H9 (cell line): ENCODE measurements at regions not wholly inside any gene's neighbourhood (a gene's known extent, or its start where the extent isn't known, plus 50 kb on each side); places are given as distances from the start of the nearest gene placed in this dataset.

Experiments used
- DNase-seq: peaks from one replicate; pipeline ENCODE4 v3.0.0-alpha.2; 2017
- H2AFZ ChIP-seq: one replicate; pipeline ENCODE4 v1.6.1; 2013; ENCODE audit warnings: mild to moderate bottlenecking, low read length, control low read depth, moderate library complexity
- H2AK5ac ChIP-seq: 2 replicates; pipeline ENCODE4 v1.6.1; 2013; ENCODE audit warnings: low read length, control low read depth, mixed read lengths; ENCODE audit not compliant: insufficient read length
- H2BK120ac ChIP-seq: one replicate; pipeline ENCODE4 v1.6.1; 2013; ENCODE audit warnings: low read depth, mild to moderate bottlenecking, low read length, control low read depth, inconsistent platforms; ENCODE audit not compliant: poor library complexity, severe bottlenecking
- H2BK12ac ChIP-seq: 2 replicates; pipeline ENCODE4 v1.6.1; 2013; ENCODE audit warnings: low read length, control low read depth, mixed read lengths, low read depth; ENCODE audit not compliant: insufficient read length
- H2BK15ac ChIP-seq: 2 replicates; pipeline ENCODE4 v1.6.1; 2013; ENCODE audit warnings: low read depth, low read length, control low read depth
- H2BK20ac ChIP-seq: one replicate; pipeline ENCODE4 v1.6.1; 2013; ENCODE audit warnings: low read depth, mild to moderate bottlenecking, low read length, control low read depth, inconsistent platforms; ENCODE audit not compliant: poor library complexity, severe bottlenecking
- H2BK5ac ChIP-seq: 2 replicates; pipeline ENCODE4 v1.6.1; 2013; ENCODE audit warnings: low read length, control low read depth, mixed read lengths; ENCODE audit not compliant: insufficient read length
- H3K14ac ChIP-seq: 2 replicates; pipeline ENCODE4 v1.6.1; 2013; ENCODE audit warnings: low read length, control low read depth; ENCODE audit not compliant: insufficient read depth
- H3K18ac ChIP-seq: 2 replicates; pipeline ENCODE4 v1.6.1; 2013; ENCODE audit warnings: low read depth, mild to moderate bottlenecking, mixed read lengths, low read length, control low read depth; ENCODE audit not compliant: insufficient read length
- H3K23ac ChIP-seq: 2 replicates; pipeline ENCODE4 v1.6.1; 2013; ENCODE audit warnings: low read length, control low read depth, mixed read lengths, low read depth; ENCODE audit not compliant: insufficient read length
- H3K23me2 ChIP-seq: 2 replicates; pipeline ENCODE4 v1.6.1; 2013; ENCODE audit warnings: low read depth, mild to moderate bottlenecking, mixed read lengths, low read length, control low read depth; ENCODE audit not compliant: insufficient read length, poor library complexity, severe bottlenecking
- H3K27ac ChIP-seq: 2 replicates; pipeline ENCODE4 v1.5.1; 2013; ENCODE audit warnings: low read length, control low read depth, mixed read lengths, low read depth; ENCODE audit not compliant: insufficient read length
- H3K27me3 ChIP-seq: 2 replicates; pipeline ENCODE4 v1.6.1; 2013; ENCODE audit warnings: low read length, control low read depth, inconsistent platforms; ENCODE audit not compliant: insufficient read depth
- H3K4ac ChIP-seq: 2 replicates; pipeline ENCODE4 v1.6.1; 2013; ENCODE audit warnings: low read depth, mild to moderate bottlenecking, control low read depth, inconsistent platforms, low read length, moderate library complexity
- H3K4me1 ChIP-seq: 2 replicates; pipeline ENCODE4 v1.6.1; 2013; ENCODE audit warnings: low read length, control low read depth, inconsistent platforms; ENCODE audit not compliant: insufficient read depth
- H3K4me2 ChIP-seq: 2 replicates; pipeline ENCODE4 v1.6.1; 2013; ENCODE audit warnings: low read length, control low read depth, mixed read lengths; ENCODE audit not compliant: insufficient read length, insufficient read depth
- H3K56ac ChIP-seq: 2 replicates; pipeline ENCODE4 v1.6.1; 2013; ENCODE audit warnings: low read depth, mild to moderate bottlenecking, mixed read lengths, low read length, control low read depth; ENCODE audit not compliant: insufficient read length
- H3K79me1 ChIP-seq: 2 replicates; pipeline ENCODE4 v1.6.1; 2013; ENCODE audit warnings: low read depth, mild to moderate bottlenecking, moderate library complexity, low read length, control low read depth, inconsistent platforms; ENCODE audit not compliant: insufficient read depth, poor library complexity, severe bottlenecking
- H3K79me2 ChIP-seq: 2 replicates; pipeline ENCODE4 v1.6.1; 2013; ENCODE audit warnings: low read length, control low read depth, inconsistent platforms; ENCODE audit not compliant: insufficient read depth
- H3K9ac ChIP-seq: 2 replicates; pipeline ENCODE4 v1.6.1; 2013; ENCODE audit warnings: low read length, control low read depth, mixed read lengths; ENCODE audit not compliant: insufficient read length; ENCODE audit errors: extremely low read depth
- H3K9me3 ChIP-seq: one replicate; pipeline ENCODE4 v1.6.1; 2013; ENCODE audit warnings: low read depth, low read length, inconsistent platforms; ENCODE audit not compliant: control insufficient read depth
- H3T11ph ChIP-seq: one replicate; pipeline ENCODE4 v1.6.1; 2013; ENCODE audit warnings: mild to moderate bottlenecking, low read length, control low read depth, inconsistent platforms
- H4K20me1 ChIP-seq: one replicate; pipeline ENCODE4 v1.6.1; 2013; ENCODE audit not compliant: control insufficient read depth, insufficient read length, insufficient read depth
- H4K5ac ChIP-seq: 2 replicates; pipeline ENCODE4 v1.6.1; 2013; ENCODE audit warnings: low read depth, mild to moderate bottlenecking, mixed read lengths, low read length, control low read depth; ENCODE audit not compliant: insufficient read length
- H4K8ac ChIP-seq: replicated peaks from 2 replicates; pipeline ENCODE4 v1.6.1; 2013; ENCODE audit warnings: low read length, control low read depth, mixed read lengths, low read depth; ENCODE audit not compliant: insufficient read length
- H4K91ac ChIP-seq: 2 replicates; pipeline ENCODE4 v1.6.1; 2013; ENCODE audit warnings: low read depth, mild to moderate bottlenecking, moderate library complexity, mixed read lengths, low read length, control low read depth; ENCODE audit not compliant: insufficient read length
- H3K27ac Mint-ChIP-seq, 3 experiments: 2 replicates in 2 of 3; 3 replicates in 1 of 3; pipeline ENCODE4 v1.8.0; 2020 to 2021; ENCODE audit warnings: mixed read lengths in 3 of 3, mild to moderate bottlenecking in 1 of 3, moderate library complexity in 1 of 3
- H3K27me3 Mint-ChIP-seq: 2 replicates; pipeline ENCODE4 v1.8.0; 2021; ENCODE audit warnings: low read depth, mild to moderate bottlenecking, moderate library complexity, mixed read lengths
- H3K36me3 Mint-ChIP-seq, 3 experiments: 2 replicates in 2 of 3; 3 replicates in 1 of 3; pipeline ENCODE4 v1.8.0; 2020 to 2021; ENCODE audit warnings: low read depth in 3 of 3, mixed read lengths in 3 of 3; ENCODE audit not compliant: insufficient read depth in 1 of 3
- H3K4me1 Mint-ChIP-seq, 2 experiments: 2 replicates each; pipeline ENCODE4 v1.8.0; 2020; ENCODE audit warnings: mixed read lengths in 2 of 2
- H3K4me3 Mint-ChIP-seq, 2 experiments: 2 replicates in 1 of 2; 3 replicates in 1 of 2; pipeline ENCODE4 v1.8.0; 2020 to 2021; ENCODE audit warnings: mild to moderate bottlenecking in 2 of 2, mixed read lengths in 2 of 2, moderate library complexity in 1 of 2
- H3K9me3 Mint-ChIP-seq, 2 experiments: 2 replicates in 1 of 2; 3 replicates in 1 of 2; pipeline ENCODE4 v1.8.0; 2020; ENCODE audit warnings: mild to moderate bottlenecking in 2 of 2, mixed read lengths in 2 of 2, moderate library complexity in 1 of 2
- WGBS: extraction: QIAGEN DNeasy Blood & Tissue Kit; methylation state at CpG from one replicate; pipeline ENCODE4 v1.1.7; 2013; ENCODE audit warnings: missing lambda C conversion rate, low lambda C conversion rate, mixed read lengths; ENCODE audit not compliant: insufficient read length; ENCODE audit errors: extremely low coverage; 5-methylcytosine and 5-hydroxymethylcytosine counted together
- TF ChIP-seq, protein P1 (sequence below): fragments of 200-600 bp; sonication (generic); conservative IDR thresholded peaks from 3 replicates; pipeline ENCODE4 v1.8.0; 2021; ENCODE audit warnings: antibody characterized with exemption, mild to moderate bottlenecking

DNA sequence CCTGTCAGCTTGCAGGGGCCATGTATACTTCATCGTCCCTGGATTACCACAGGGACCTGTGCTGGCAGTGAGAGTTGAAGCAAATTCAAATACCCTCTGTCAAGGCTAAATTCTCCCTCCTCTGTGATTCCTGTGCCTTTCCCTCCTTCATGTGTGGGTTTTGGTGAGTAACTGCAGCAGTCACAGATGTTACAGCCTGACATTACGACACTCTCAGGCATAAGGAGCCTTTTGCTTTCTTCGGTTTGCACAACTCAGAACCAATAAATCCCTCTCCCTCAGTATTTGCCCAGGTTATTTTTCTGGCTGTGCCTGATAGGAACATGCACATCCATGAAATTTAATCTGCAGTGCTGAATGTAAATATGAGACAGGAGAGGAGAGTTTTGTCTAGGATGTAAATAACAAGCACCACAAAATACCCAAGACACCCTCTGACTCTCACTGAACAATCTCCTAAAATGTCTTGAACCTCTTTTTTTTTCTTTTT, 997.2 kb upstream of the GHITM start:
- TF ChIP-seq, protein P1, sequence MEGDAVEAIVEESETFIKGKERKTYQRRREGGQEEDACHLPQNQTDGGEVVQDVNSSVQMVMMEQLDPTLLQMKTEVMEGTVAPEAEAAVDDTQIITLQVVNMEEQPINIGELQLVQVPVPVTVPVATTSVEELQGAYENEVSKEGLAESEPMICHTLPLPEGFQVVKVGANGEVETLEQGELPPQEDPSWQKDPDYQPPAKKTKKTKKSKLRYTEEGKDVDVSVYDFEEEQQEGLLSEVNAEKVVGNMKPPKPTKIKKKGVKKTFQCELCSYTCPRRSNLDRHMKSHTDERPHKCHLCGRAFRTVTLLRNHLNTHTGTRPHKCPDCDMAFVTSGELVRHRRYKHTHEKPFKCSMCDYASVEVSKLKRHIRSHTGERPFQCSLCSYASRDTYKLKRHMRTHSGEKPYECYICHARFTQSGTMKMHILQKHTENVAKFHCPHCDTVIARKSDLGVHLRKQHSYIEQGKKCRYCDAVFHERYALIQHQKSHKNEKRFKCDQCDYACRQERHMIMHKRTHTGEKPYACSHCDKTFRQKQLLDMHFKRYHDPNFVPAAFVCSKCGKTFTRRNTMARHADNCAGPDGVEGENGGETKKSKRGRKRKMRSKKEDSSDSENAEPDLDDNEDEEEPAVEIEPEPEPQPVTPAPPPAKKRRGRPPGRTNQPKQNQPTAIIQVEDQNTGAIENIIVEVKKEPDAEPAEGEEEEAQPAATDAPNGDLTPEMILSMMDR, result no peak
- H3K4me1 Mint-ChIP-seq, result no peaks in the 10 kb centered on the region
- no peaks in the 10 kb centered on the region for H3K9me3 Mint-ChIP-seq

More for the DNA sequence above, 997.2 kb upstream of the GHITM start:
- no peak overlapping the region for H4K91ac ChIP-seq
- no peak overlapping the region for H4K5ac ChIP-seq
- H3K79me1 ChIP-seq, result no peaks in the 10 kb centered on the region
- H2AK5ac ChIP-seq, result no peak overlapping the region
- no peaks in the 10 kb centered on the region for H3K4me1 ChIP-seq
- H3K4ac ChIP-seq, result no peak overlapping the region
- no peak overlapping the region for H2BK5ac ChIP-seq
- H2BK15ac ChIP-seq, result no peak overlapping the region
- WGBS, result no CpG with 5 or more reads among the region's 3 CpGs
- no peak overlapping the region for H3K9ac ChIP-seq
- no peak overlapping the region for H4K8ac ChIP-seq
- no peaks in the 10 kb centered on the region for H3K9me3 ChIP-seq
- no peaks in the 10 kb centered on the region for H4K20me1 ChIP-seq
- H3K23ac ChIP-seq, result no peak overlapping the region
- DNase-seq, result no peak
- no peak overlapping the region for H2BK20ac ChIP-seq
- no peaks in the 10 kb centered on the region for H3K23me2 ChIP-seq
- no peak overlapping the region for H3K27ac ChIP-seq
- no peak overlapping the region for H2AFZ ChIP-seq
- H3K18ac ChIP-seq, result no peak overlapping the region
- Mint-ChIP-seq H3K27me3 (no peaks in the 10 kb centered on the region), H3K4me3 (no peak overlapping the region), H3K36me3 (no peaks in the 10 kb centered on the region), H3K27ac (peak overlapping the region in 1 of 3 experiments; percentile 4; a peak in 2 of 7 replicates)
- no peak overlapping the region for H3K56ac ChIP-seq
- H2BK12ac ChIP-seq, result no peak overlapping the region
- no peak overlapping the region for H3T11ph ChIP-seq
- no peak overlapping the region for H2BK120ac ChIP-seq
- H3K79me2 ChIP-seq, result no peaks in the 10 kb centered on the region
- H3K14ac ChIP-seq, result no peak overlapping the region
- H3K27me3 ChIP-seq, result no peaks in the 10 kb centered on the region
- H3K4me2 ChIP-seq, result no peak overlapping the region
